ENCODE measurements at regions not wholly inside any gene's neighbourhood (a gene's known extent, or its start where the extent isn't known, plus 50 kb on each side); places are given as distances from the start of the nearest gene placed in this dataset.

DNA sequence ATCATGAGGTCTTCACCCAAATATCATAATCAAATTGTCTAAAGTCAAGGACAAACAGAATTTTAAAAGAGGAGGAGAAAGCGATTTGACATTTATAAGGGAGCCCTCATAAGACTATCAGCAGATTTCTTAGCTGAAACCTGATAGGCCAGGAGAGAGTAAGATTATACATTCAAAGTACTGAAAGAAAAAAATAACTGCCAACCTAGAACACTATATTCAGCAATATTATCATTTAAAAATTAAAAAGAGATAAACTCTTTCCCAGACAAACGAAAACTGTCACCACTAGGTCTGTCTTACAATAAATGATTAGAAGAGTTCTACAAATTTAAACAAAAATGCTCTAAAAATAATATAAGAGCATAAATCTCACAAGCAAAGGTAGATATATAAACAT lies 154.1 kb upstream of the TMEM106B start:
- Histone ChIP-seq H3K27ac (ENCODE audit: low read depth) (no peak overlapping the region), H3K4me1 (ENCODE audit: insufficient read depth) (no peaks in the 10 kb centered on the region), H3K4me2 (no peak overlapping the region), H2AFZ (no peak overlapping the region), H4K20me1 (replicated peaks; ENCODE audit: insufficient read depth) (no peaks in the 10 kb centered on the region), H3K4me3 (no peak overlapping the region), H3K27me3 (ENCODE audit: insufficient read depth) (no peaks in the 10 kb centered on the region), H3K36me3 (ENCODE audit: insufficient read depth) (peaks cover 22% of the 10 kb centered on the region; the same call in 1 of the 2 replicates), H3K9me2 (ENCODE audit: insufficient read depth) (peaks cover 7% of the 10 kb centered on the region; the same call in 1 of the 2 replicates), H3F3A (replicated peaks; ENCODE audit: low read depth) (no peaks in the 10 kb centered on the region), H3K79me2 (replicated peaks; ENCODE audit: insufficient read depth) (no peaks in the 10 kb centered on the region)
- no peak overlapping the region for H3K27ac Mint-ChIP-seq
- TF ChIP-seq, protein P1, sequence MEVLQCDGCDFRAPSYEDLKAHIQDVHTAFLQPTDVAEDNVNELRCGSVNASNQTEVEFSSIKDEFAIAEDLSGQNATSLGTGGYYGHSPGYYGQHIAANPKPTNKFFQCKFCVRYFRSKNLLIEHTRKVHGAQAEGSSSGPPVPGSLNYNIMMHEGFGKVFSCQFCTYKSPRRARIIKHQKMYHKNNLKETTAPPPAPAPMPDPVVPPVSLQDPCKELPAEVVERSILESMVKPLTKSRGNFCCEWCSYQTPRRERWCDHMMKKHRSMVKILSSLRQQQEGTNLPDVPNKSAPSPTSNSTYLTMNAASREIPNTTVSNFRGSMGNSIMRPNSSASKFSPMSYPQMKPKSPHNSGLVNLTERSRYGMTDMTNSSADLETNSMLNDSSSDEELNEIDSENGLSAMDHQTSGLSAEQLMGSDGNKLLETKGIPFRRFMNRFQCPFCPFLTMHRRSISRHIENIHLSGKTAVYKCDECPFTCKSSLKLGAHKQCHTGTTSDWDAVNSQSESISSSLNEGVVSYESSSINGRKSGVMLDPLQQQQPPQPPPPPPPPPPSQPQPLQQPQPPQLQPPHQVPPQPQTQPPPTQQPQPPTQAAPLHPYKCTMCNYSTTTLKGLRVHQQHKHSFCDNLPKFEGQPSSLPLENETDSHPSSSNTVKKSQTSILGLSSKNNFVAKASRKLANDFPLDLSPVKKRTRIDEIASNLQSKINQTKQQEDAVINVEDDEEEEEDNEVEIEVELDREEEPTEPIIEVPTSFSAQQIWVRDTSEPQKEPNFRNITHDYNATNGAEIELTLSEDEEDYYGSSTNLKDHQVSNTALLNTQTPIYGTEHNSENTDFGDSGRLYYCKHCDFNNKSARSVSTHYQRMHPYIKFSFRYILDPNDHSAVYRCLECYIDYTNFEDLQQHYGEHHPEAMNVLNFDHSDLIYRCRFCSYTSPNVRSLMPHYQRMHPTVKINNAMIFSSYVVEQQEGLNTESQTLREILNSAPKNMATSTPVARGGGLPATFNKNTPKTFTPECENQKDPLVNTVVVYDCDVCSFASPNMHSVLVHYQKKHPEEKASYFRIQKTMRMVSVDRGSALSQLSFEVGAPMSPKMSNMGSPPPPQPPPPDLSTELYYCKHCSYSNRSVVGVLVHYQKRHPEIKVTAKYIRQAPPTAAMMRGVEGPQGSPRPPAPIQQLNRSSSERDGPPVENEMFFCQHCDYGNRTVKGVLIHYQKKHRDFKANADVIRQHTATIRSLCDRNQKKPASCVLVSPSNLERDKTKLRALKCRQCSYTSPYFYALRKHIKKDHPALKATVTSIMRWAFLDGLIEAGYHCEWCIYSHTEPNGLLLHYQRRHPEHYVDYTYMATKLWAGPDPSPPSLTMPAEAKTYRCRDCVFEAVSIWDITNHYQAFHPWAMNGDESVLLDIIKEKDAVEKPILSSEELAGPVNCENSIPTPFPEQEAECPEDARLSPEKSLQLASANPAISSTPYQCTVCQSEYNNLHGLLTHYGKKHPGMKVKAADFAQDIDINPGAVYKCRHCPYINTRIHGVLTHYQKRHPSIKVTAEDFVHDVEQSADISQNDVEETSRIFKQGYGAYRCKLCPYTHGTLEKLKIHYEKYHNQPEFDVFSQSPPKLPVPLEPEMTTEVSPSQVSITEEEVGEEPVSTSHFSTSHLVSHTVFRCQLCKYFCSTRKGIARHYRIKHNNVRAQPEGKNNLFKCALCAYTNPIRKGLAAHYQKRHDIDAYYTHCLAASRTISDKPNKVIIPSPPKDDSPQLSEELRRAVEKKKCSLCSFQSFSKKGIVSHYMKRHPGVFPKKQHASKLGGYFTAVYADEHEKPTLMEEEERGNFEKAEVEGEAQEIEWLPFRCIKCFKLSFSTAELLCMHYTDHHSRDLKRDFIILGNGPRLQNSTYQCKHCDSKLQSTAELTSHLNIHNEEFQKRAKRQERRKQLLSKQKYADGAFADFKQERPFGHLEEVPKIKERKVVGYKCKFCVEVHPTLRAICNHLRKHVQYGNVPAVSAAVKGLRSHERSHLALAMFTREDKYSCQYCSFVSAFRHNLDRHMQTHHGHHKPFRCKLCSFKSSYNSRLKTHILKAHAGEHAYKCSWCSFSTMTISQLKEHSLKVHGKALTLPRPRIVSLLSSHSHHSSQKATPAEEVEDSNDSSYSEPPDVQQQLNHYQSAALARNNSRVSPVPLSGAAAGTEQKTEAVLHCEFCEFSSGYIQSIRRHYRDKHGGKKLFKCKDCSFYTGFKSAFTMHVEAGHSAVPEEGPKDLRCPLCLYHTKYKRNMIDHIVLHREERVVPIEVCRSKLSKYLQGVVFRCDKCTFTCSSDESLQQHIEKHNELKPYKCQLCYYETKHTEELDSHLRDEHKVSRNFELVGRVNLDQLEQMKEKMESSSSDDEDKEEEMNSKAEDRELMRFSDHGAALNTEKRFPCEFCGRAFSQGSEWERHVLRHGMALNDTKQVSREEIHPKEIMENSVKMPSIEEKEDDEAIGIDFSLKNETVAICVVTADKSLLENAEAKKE (CRISPR knock-in tag; IDR thresholded peaks at IDR 0.05) = no peak
- TF ChIP-seq CREB1 (CRISPR knock-in tag; IDR thresholded peaks at IDR 0.05; ENCODE audit: low read depth) (no peak), ZNF114 (CRISPR knock-in tag; IDR thresholded peaks at IDR 0.05) (no peak), NANOG (IDR thresholded peaks at IDR 0.05; ENCODE audit: borderline replicate concordance) (no peak), ZNF331 (CRISPR knock-in tag; IDR thresholded peaks at IDR 0.05; ENCODE audit: low read depth) (no peak), JUNB (IDR thresholded peaks at IDR 0.05; ENCODE audit: unreplicated experiment) (no peak), EZH2 (IDR thresholded peaks at IDR 0.05; ENCODE audit: low read depth, unreplicated experiment) (no peak), POLR2AphosphoS5 (IDR thresholded peaks at IDR 0.05; ENCODE audit: low read depth) (no peak), EZH2phosphoT487 (IDR thresholded peaks at IDR 0.05; ENCODE audit: unreplicated experiment) (no peak), STAT1 (IDR thresholded peaks at IDR 0.05; ENCODE audit: unreplicated experiment) (no peak)
- TF ChIP-seq, protein P2, sequence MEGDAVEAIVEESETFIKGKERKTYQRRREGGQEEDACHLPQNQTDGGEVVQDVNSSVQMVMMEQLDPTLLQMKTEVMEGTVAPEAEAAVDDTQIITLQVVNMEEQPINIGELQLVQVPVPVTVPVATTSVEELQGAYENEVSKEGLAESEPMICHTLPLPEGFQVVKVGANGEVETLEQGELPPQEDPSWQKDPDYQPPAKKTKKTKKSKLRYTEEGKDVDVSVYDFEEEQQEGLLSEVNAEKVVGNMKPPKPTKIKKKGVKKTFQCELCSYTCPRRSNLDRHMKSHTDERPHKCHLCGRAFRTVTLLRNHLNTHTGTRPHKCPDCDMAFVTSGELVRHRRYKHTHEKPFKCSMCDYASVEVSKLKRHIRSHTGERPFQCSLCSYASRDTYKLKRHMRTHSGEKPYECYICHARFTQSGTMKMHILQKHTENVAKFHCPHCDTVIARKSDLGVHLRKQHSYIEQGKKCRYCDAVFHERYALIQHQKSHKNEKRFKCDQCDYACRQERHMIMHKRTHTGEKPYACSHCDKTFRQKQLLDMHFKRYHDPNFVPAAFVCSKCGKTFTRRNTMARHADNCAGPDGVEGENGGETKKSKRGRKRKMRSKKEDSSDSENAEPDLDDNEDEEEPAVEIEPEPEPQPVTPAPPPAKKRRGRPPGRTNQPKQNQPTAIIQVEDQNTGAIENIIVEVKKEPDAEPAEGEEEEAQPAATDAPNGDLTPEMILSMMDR (conservative IDR thresholded peaks at IDR 0.05; ENCODE audit: low read depth in 2 of 2) = no peak
- TF ChIP-seq, protein P3, sequence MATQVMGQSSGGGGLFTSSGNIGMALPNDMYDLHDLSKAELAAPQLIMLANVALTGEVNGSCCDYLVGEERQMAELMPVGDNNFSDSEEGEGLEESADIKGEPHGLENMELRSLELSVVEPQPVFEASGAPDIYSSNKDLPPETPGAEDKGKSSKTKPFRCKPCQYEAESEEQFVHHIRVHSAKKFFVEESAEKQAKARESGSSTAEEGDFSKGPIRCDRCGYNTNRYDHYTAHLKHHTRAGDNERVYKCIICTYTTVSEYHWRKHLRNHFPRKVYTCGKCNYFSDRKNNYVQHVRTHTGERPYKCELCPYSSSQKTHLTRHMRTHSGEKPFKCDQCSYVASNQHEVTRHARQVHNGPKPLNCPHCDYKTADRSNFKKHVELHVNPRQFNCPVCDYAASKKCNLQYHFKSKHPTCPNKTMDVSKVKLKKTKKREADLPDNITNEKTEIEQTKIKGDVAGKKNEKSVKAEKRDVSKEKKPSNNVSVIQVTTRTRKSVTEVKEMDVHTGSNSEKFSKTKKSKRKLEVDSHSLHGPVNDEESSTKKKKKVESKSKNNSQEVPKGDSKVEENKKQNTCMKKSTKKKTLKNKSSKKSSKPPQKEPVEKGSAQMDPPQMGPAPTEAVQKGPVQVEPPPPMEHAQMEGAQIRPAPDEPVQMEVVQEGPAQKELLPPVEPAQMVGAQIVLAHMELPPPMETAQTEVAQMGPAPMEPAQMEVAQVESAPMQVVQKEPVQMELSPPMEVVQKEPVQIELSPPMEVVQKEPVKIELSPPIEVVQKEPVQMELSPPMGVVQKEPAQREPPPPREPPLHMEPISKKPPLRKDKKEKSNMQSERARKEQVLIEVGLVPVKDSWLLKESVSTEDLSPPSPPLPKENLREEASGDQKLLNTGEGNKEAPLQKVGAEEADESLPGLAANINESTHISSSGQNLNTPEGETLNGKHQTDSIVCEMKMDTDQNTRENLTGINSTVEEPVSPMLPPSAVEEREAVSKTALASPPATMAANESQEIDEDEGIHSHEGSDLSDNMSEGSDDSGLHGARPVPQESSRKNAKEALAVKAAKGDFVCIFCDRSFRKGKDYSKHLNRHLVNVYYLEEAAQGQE (IDR thresholded peaks at IDR 0.05; ENCODE audit: unreplicated experiment) = no peak
- TF ChIP-seq, protein P4, sequence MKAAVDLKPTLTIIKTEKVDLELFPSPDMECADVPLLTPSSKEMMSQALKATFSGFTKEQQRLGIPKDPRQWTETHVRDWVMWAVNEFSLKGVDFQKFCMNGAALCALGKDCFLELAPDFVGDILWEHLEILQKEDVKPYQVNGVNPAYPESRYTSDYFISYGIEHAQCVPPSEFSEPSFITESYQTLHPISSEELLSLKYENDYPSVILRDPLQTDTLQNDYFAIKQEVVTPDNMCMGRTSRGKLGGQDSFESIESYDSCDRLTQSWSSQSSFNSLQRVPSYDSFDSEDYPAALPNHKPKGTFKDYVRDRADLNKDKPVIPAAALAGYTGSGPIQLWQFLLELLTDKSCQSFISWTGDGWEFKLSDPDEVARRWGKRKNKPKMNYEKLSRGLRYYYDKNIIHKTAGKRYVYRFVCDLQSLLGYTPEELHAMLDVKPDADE (IDR thresholded peaks at IDR 0.05) = no peak
- DNase-seq (ENCODE audit: low spot score) (no peak), ATAC-seq (no peak)
- H3K27me3 Mint-ChIP-seq (ENCODE audit: insufficient read depth, low read depth, poor library complexity) = no peaks in the 10 kb centered on the region
- H3K9me3 Mint-ChIP-seq = peaks cover 28% of the 10 kb centered on the region
- H3K4me3 Mint-ChIP-seq = no peak overlapping the region
- H3K4me1 Mint-ChIP-seq = no peaks in the 10 kb centered on the region
- H3K36me3 Mint-ChIP-seq (ENCODE audit: low read depth) = peaks cover 28% of the 10 kb centered on the region
